GM18508 (cell line): ENCODE measurements at regions not wholly inside any gene's neighbourhood (a gene's known extent, or its start where the extent isn't known, plus 50 kb on each side); places are given as distances from the start of the nearest gene placed in this dataset.
"Not testable (repeated sequence)": the region's sequence is repeated elsewhere in the genome, so short reads cannot be mapped to it uniquely, and the experiment has no call there.

Experiments
- ATAC-seq: cut with Tn5 transposase; IDR thresholded peaks from one replicate; pipeline ENCODE4 v1.9.1; 2021; ENCODE audit warnings: moderate number of reproducible peaks; ENCODE audit not compliant: insufficient read depth, unreplicated experiment

GRCh38 chr14:48247977-48248376, 572.6 kb upstream of the MDGA2 start:
- no peak for ATAC-seq

GRCh38 chr14:48243900-48244299, 568.5 kb upstream of the MDGA2 start:
- no peak for ATAC-seq

DNA sequence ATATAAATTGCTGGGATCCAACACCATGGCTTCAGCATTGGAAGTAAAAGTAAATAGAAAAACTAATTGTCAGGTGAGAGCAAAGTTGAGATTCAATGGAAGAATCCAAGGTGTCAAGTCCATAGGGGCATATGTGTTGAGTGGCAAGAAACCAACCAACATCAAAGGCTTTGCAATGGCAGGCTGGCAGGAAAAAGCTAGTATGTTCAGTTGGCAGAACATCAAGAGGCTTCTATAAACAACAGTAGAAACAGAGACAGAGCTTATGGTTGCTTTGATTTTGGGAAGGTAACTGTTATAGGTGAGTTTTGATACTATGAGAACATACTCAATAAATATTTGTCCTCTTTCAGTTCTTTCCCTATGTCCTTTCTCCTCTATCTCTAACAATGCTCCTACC, 553.7 kb upstream of the MDGA2 start:
- no peak for ATAC-seq

- ATAC-seq, result no peak
These were observed 518.5 kb upstream of the MDGA2 start for GRCh38 chr14:48193893-48194292.

- not testable (repeated sequence) for ATAC-seq
These were observed 474.2 kb upstream of the MDGA2 start for GRCh38 chr14:48149624-48150023.

GRCh38 chr14:48140804-48141203, 465.4 kb upstream of the MDGA2 start:
- no peak for ATAC-seq

GRCh38 chr14:48129472-48129871, 454.1 kb upstream of the MDGA2 start:
- ATAC-seq, result no peak

- ATAC-seq, result no peak
These were observed 452.3 kb upstream of the MDGA2 start for GRCh38 chr14:48127674-48128073.

- ATAC-seq, result no peak
These were observed 450.2 kb upstream of the MDGA2 start for GRCh38 chr14:48125654-48126053.

GRCh38 chr14:48113713-48114112, 438.3 kb upstream of the MDGA2 start:
- no peak for ATAC-seq

- ATAC-seq, result no peak
These were observed 435.7 kb upstream of the MDGA2 start for GRCh38 chr14:48111151-48111550.

- ATAC-seq, result no peak
These were observed 432.2 kb upstream of the MDGA2 start for GRCh38 chr14:48107646-48108045.

- ATAC-seq, result no peak
These were observed 421.5 kb upstream of the MDGA2 start for GRCh38 chr14:48096897-48097296.

- ATAC-seq, result no peak
These were observed 411.1 kb upstream of the MDGA2 start for GRCh38 chr14:48086516-48086915.

DNA sequence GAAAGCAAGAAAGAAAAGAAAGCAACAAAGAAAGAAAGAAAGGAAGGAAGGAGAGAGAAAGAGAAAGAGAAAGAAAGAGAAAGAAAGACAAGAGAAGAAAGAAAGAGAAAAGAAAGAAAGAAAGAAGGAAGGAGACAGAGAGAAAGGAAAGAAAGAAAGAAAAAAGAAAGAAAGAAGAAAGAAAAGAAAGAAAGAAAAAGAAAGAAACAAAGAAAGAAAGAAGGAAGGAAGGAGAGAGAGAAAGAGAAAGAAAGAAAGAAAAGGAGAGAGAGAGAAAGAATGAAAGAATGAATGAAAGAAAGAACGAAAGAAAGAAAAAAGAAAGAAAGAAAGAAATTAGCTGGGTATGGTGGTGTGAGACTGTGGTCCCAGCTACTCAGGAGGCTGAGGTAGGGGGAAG, 400.1 kb upstream of the MDGA2 start:
- ATAC-seq, result no peak

GRCh38 chr14:48052973-48053372, 377.6 kb upstream of the MDGA2 start:
- no peak for ATAC-seq

DNA sequence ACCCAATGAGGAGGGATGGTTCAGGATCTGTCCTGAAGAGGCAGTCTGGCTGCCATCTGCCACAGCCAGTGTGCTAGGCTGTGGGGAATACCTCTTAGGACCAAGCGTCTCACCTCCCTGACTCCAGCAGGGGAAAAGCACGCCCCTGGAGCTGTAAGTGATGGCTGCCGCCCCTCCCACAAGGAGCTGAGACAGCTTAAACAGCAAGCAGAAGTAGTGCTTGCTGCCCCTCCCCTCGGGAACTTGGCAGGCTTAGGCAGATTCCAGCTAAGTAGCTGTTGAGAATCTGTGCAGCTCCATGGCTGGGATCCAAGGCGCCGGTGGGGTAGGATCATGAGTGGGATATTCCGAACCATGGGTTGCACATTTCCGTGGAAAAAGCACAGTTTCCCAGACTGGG, 360.4 kb upstream of the MDGA2 start:
- no peak for ATAC-seq

- no peak for ATAC-seq
These were observed 351.7 kb upstream of the MDGA2 start for GRCh38 chr14:48027115-48027514.

- no peak for ATAC-seq
These were observed 348.5 kb upstream of the MDGA2 start for GRCh38 chr14:48023881-48024280.

DNA sequence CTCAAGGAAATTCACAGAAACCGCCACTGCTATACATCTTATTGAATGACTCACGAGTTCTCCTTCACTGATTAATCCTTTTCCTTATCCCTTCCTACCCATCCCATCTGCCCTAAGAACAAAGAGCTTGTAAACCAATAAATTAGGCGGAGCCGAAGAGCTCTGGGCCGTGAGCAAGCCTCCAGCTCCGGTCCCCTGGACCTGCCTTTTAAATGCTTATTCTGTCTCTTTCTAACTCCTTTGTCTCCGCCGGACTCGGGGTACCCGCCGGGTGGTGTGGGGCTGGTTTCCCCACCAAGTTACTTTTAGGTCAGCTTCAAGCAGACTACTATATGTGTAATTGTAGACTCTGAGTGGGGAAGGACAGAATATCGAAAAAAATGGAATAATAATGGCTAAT, 336.1 kb upstream of the MDGA2 start:
- not testable (repeated sequence) for ATAC-seq

- no peak for ATAC-seq
These were observed 333.2 kb upstream of the MDGA2 start for GRCh38 chr14:48008646-48009045.

GRCh38 chr14:48005986-48006385, 330.6 kb upstream of the MDGA2 start:
- no peak for ATAC-seq

- no peak for ATAC-seq
These were observed 318.5 kb upstream of the MDGA2 start for GRCh38 chr14:47993883-47994282.
